Suprapubic skin (tissue), 4 donors: ENCODE measurements at regions not wholly inside any gene's neighbourhood (a gene's known extent, or its start where the extent isn't known, plus 50 kb on each side); places are given as distances from the start of the nearest gene placed in this dataset.

ENCODE experiments used
- DNase-seq, 2 donors: peaks; one replicate each; pipeline ENCODE4 v3.0.0-alpha.2; 2019; ENCODE audit warnings: low spot score in 2 of 2
- H3K27ac ChIP-seq: fragments of 200-600 bp; sonication (generic); one replicate; pipeline ENCODE4 v1.5.1; 2019
- H3K27me3 ChIP-seq: fragments of 200-600 bp; sonication (generic); one replicate; pipeline ENCODE4 v1.5.1; 2019
- H3K36me3 ChIP-seq: fragments of 200-600 bp; sonication (generic); one replicate; pipeline ENCODE4 v1.5.1; 2019
- H3K4me1 ChIP-seq: fragments of 200-600 bp; sonication (generic); one replicate; pipeline ENCODE4 v1.5.1; 2019
- H3K4me3 ChIP-seq: fragments of 200-600 bp; sonication (generic); one replicate; pipeline ENCODE4 v1.5.1; 2019; ENCODE audit warnings: mild to moderate bottlenecking
- H3K9me3 ChIP-seq: fragments of 200-600 bp; sonication (generic); one replicate; pipeline ENCODE4 v1.5.1; 2019
- CTCF ChIP-seq, 2 donors: fragments of 200-600 bp in 1 of 2; fragments of 450-650 bp in 1 of 2; sonication (generic) in 1 of 2; IDR thresholded peaks; one replicate each; pipeline ENCODE4 v1.5.1; 2016 to 2019; ENCODE audit warnings: antibody characterized with exemption in 2 of 2, mild to moderate bottlenecking in 1 of 2, moderate library complexity in 1 of 2
- EP300 ChIP-seq: sonication (generic); formaldehyde crosslinking; IDR thresholded peaks from one replicate; pipeline ENCODE4 v1.6.1; 2017; ENCODE audit warnings: antibody characterized with exemption
- POLR2A ChIP-seq, 2 donors: fragments of 450-650 bp; IDR thresholded peaks; one replicate each; pipeline ENCODE4 v1.6.1; 2017; ENCODE audit warnings: antibody characterized with exemption in 2 of 2, mild to moderate bottlenecking in 2 of 2, moderate library complexity in 2 of 2
- POLR2AphosphoS5 ChIP-seq, 3 donors: sonication (generic); formaldehyde crosslinking; IDR thresholded peaks; one replicate each; pipeline ENCODE4 v1.6.1; 2017; ENCODE audit warnings: antibody characterized with exemption in 3 of 3
- WGBS: methylation state at CpG from one replicate; pipeline ENCODE4 v1.1.5; 2018; 5-methylcytosine and 5-hydroxymethylcytosine counted together

- Histone ChIP-seq H3K36me3 (no peaks in the 10 kb centered on the region), H3K4me1 (peaks cover 14% of the 10 kb centered on the region), H3K27ac (no peak overlapping the region), H3K27me3 (no peaks in the 10 kb centered on the region), H3K9me3 (no peaks in the 10 kb centered on the region), H3K4me3 (no peak overlapping the region)
- DNase-seq: no peak
- no peak for TF ChIP-seq POLR2A (IDR thresholded peaks at IDR 0.05)
- TF ChIP-seq POLR2AphosphoS5 (IDR thresholded peaks at IDR 0.05): no peak
- no peak for TF ChIP-seq CTCF (IDR thresholded peaks at IDR 0.05)
- TF ChIP-seq EP300: no peak
- 96% methylated on average over 1 of the region's 1 CpG for WGBS
Measured at GRCh38 chr2:39501412-39501811, 64.3 kb upstream of the MAP4K3 start.

DNA sequence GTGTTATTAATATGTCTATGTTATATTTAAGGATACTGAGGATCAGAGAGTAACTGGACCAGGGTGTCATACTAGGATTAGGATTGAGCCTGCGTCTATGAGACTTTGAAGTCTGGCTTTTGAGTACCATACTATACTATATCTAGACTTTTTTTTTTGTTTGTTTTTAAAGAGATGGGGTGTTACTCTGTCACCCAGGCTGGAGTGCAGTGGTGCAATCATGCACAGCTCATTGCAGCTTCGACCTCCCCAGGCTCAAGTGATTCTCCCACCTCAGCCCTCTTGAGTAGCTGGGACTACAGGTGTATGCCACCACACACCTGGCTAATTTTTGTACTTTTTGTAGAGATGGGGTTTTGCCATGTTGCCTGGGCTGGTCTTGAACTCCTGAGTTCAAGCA is 66.2 kb upstream of the MAP4K3 start:
- DNase-seq: no peak
- no peaks in the 10 kb centered on the region for H3K27me3 ChIP-seq
- H3K4me1 ChIP-seq: peaks cover 14% of the 10 kb centered on the region
- H3K9me3 ChIP-seq: no peaks in the 10 kb centered on the region
- no peak for TF ChIP-seq POLR2A (IDR thresholded peaks at IDR 0.05)
- TF ChIP-seq POLR2AphosphoS5 (IDR thresholded peaks at IDR 0.05): no peak
- TF ChIP-seq CTCF (IDR thresholded peaks at IDR 0.05): no peak
- no peak for TF ChIP-seq EP300
- no peak overlapping the region for H3K27ac ChIP-seq
- H3K4me3 ChIP-seq: no peak overlapping the region
- H3K36me3 ChIP-seq: no peaks in the 10 kb centered on the region
- WGBS: 92% methylated on average over 2 of the region's 2 CpGs

DNA sequence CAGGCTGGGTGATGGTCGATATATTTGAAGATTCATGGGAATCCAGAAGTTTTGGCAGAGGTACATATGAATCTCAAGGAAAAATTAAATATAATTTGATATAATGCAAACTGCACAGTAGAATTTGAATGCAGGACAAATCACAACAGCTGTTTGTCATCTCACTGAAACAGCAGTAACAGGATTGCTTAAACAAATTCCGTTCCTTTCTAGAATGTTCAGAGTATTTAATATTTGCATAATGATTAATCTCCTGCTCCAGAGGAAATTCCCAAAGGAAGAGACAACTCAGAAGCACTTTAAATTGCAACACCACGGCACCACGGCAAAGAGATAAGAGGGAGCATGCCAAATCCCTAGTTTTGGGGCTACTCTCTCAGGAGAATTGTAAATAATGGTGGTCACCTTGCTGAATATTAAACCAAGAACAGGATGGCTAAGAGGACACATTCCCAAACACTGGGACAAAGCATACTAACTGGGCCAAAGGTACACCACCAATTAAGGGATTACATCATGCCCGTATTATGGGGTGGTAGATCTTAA is 67.8 kb upstream of the MAP4K3 start:
- Histone ChIP-seq H3K4me3 (no peak overlapping the region), H3K4me1 (peaks cover 14% of the 10 kb centered on the region), H3K27me3 (no peaks in the 10 kb centered on the region), H3K36me3 (no peaks in the 10 kb centered on the region), H3K9me3 (no peaks in the 10 kb centered on the region), H3K27ac (no peak overlapping the region)
- DNase-seq: no peak
- 37% methylated on average over 5 of the region's 5 CpGs for WGBS
- TF ChIP-seq POLR2A (IDR thresholded peaks at IDR 0.05) (no peak), CTCF (IDR thresholded peaks at IDR 0.05) (no peak)

DNA sequence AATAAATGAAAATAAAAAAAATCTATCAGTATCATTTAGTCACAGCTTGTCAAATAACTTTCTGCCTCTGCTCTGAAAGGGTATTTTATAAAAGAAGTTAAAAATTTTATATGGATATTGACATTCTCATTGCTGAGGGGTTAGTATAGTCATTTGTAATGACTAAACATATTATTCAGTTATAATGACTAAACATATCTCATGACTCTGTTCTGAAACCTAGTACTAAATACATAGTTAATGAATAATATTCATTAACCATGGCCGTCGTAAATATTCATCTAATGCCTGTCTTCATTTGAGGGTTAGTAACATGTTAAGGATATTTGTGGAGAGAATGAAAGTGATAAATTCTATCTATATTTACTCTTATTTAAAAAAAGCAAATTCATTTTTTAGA is 69.1 kb upstream of the MAP4K3 start:
- Histone ChIP-seq H3K27me3 (no peaks in the 10 kb centered on the region), H3K36me3 (no peaks in the 10 kb centered on the region), H3K4me3 (no peak overlapping the region), H3K27ac (no peak overlapping the region), H3K9me3 (no peaks in the 10 kb centered on the region), H3K4me1 (peaks cover 14% of the 10 kb centered on the region)
- 98% methylated on average over 2 of the region's 2 CpGs for WGBS
- no peak for DNase-seq
- TF ChIP-seq POLR2AphosphoS5 (IDR thresholded peaks at IDR 0.05): no peak
- TF ChIP-seq POLR2A (IDR thresholded peaks at IDR 0.05): no peak
- no peak for TF ChIP-seq CTCF (IDR thresholded peaks at IDR 0.05)
- TF ChIP-seq EP300: no peak

DNA sequence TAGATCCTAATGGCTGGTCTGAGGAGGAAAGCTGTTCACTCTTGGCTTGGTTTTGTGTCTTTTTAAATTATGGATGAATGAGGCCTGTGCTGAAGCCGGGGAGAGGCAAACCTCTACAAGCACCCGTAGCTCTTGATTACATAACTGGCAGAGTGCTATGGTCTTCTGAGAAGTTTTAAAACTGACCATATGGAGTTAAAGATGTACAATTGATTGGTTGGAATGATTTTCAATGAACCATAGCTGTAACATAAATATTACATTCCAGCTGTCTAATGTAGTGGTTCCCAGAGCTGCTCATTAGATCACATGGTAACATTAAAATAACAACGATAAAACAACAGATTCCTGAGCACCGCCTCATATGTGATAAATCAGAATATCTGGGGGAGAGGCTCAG is 71.1 kb upstream of the MAP4K3 start:
- no peak for DNase-seq

More for the DNA sequence above, 71.1 kb upstream of the MAP4K3 start:
- Histone ChIP-seq H3K9me3 (no peaks in the 10 kb centered on the region), H3K4me3 (no peak overlapping the region), H3K27ac (no peak overlapping the region), H3K4me1 (peaks cover 14% of the 10 kb centered on the region), H3K36me3 (no peaks in the 10 kb centered on the region), H3K27me3 (no peaks in the 10 kb centered on the region)
- WGBS: 90% methylated on average over 4 of the region's 4 CpGs
- TF ChIP-seq POLR2A (IDR thresholded peaks at IDR 0.05): no peak
- no peak for TF ChIP-seq EP300
- no peak for TF ChIP-seq CTCF (IDR thresholded peaks at IDR 0.05)
- TF ChIP-seq POLR2AphosphoS5 (IDR thresholded peaks at IDR 0.05): no peak
